Thyroid gland (tissue), 4 donors: ENCODE measurements at regions not wholly inside any gene's neighbourhood (a gene's known extent, or its start where the extent isn't known, plus 50 kb on each side); places are given as distances from the start of the nearest gene placed in this dataset.

Experiments used
- POLR2A ChIP-seq, 2 donors: fragments of 450-650 bp; IDR thresholded peaks; one replicate each; pipeline ENCODE4 v1.6.1; 2017; ENCODE audit warnings: antibody characterized with exemption in 2 of 2, mild to moderate bottlenecking in 2 of 2, moderate library complexity in 1 of 2
- TF ChIP-seq, protein P1 (sequence below), 6 experiments: fragments of 200-600 bp in 3 of 6; fragments of 450-650 bp in 3 of 6; sonication (generic) in 3 of 6; IDR thresholded peaks; one replicate each; pipeline ENCODE4 v1.5.1; 2016 to 2019; ENCODE audit warnings: antibody characterized with exemption in 6 of 6, mild to moderate bottlenecking in 2 of 6, inconsistent platforms in 1 of 6, moderate library complexity in 1 of 6

GRCh38 chrX:79557212-79557611 is 190.1 kb upstream of the ITM2A start:
- TF ChIP-seq, protein P1, sequence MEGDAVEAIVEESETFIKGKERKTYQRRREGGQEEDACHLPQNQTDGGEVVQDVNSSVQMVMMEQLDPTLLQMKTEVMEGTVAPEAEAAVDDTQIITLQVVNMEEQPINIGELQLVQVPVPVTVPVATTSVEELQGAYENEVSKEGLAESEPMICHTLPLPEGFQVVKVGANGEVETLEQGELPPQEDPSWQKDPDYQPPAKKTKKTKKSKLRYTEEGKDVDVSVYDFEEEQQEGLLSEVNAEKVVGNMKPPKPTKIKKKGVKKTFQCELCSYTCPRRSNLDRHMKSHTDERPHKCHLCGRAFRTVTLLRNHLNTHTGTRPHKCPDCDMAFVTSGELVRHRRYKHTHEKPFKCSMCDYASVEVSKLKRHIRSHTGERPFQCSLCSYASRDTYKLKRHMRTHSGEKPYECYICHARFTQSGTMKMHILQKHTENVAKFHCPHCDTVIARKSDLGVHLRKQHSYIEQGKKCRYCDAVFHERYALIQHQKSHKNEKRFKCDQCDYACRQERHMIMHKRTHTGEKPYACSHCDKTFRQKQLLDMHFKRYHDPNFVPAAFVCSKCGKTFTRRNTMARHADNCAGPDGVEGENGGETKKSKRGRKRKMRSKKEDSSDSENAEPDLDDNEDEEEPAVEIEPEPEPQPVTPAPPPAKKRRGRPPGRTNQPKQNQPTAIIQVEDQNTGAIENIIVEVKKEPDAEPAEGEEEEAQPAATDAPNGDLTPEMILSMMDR (IDR thresholded peaks at IDR 0.05), result no peak
- no peak for TF ChIP-seq POLR2A (IDR thresholded peaks at IDR 0.05)
